ENCODE measurements at regions not wholly inside any gene's neighbourhood (a gene's known extent, or its start where the extent isn't known, plus 50 kb on each side); places are given as distances from the start of the nearest gene placed in this dataset.
A peak's percentile ranks its signal among the peaks of the same experiment; 100 is the strongest.

- peak; percentile 58 for DNase-seq (ENCODE audit: low read depth)
Observed at GRCh38 chr17:59451706-59452105, 113.7 kb upstream of the DHX40 start.

- DNase-seq (ENCODE audit: low read depth) = no peak
Observed at GRCh38 chr17:59454633-59455105, 110.7 kb upstream of the DHX40 start.

GRCh38 chr17:59456428-59456827 lies 109.0 kb upstream of the DHX40 start:
- no peak for DNase-seq (ENCODE audit: low read depth)

- no peak for DNase-seq (ENCODE audit: low read depth)
Observed at GRCh38 chr17:59456923-59457615, 108.3 kb upstream of the DHX40 start.

- DNase-seq (ENCODE audit: low read depth) = no peak
Observed at GRCh38 chr17:59462385-59462784, 103.0 kb upstream of the DHX40 start.

GRCh38 chr17:59464246-59464645 lies 101.2 kb upstream of the DHX40 start:
- DNase-seq (ENCODE audit: low read depth) = no peak

GRCh38 chr17:59465949-59466307 lies 99.5 kb upstream of the DHX40 start:
- DNase-seq (ENCODE audit: low read depth) = no peak

- DNase-seq (ENCODE audit: low read depth) = no peak
Observed at GRCh38 chr17:59466946-59467801, 98.2 kb upstream of the DHX40 start.

- no peak for DNase-seq (ENCODE audit: low read depth)
Observed at GRCh38 chr17:59469786-59470485, 95.5 kb upstream of the DHX40 start.

- DNase-seq (ENCODE audit: low read depth) = no peak
Observed at GRCh38 chr17:59470624-59471297, 94.6 kb upstream of the DHX40 start.

- DNase-seq (ENCODE audit: low read depth) = no peak
Observed at GRCh38 chr17:59476413-59476812, 89.0 kb upstream of the DHX40 start.

GRCh38 chr17:59479141-59479540 lies 86.3 kb upstream of the DHX40 start:
- DNase-seq (ENCODE audit: low read depth) = no peak

GRCh38 chr17:59483860-59484259 lies 81.5 kb upstream of the DHX40 start:
- no peak for DNase-seq (ENCODE audit: low read depth)

GRCh38 chr17:59485015-59485414 lies 80.4 kb upstream of the DHX40 start:
- no peak for DNase-seq (ENCODE audit: low read depth)

GRCh38 chr17:59485946-59486345 lies 79.5 kb upstream of the DHX40 start:
- DNase-seq (ENCODE audit: low read depth) = no peak

GRCh38 chr17:59487161-59487873 lies 78.1 kb upstream of the DHX40 start:
- DNase-seq (ENCODE audit: low read depth) = peak; percentile 7

- DNase-seq (ENCODE audit: low read depth) = no peak
Observed at GRCh38 chr17:59488805-59489204, 76.6 kb upstream of the DHX40 start.

- peak; percentile 25 for DNase-seq (ENCODE audit: low read depth)
Observed at GRCh38 chr17:59490216-59490615, 75.2 kb upstream of the DHX40 start.

GRCh38 chr17:59491353-59492090 lies 73.9 kb upstream of the DHX40 start:
- DNase-seq (ENCODE audit: low read depth) = peak; percentile 32

GRCh38 chr17:59492091-59492451 lies 73.3 kb upstream of the DHX40 start:
- DNase-seq (ENCODE audit: low read depth) = no peak

GRCh38 chr17:59493867-59494266 lies 71.5 kb upstream of the DHX40 start:
- no peak for DNase-seq (ENCODE audit: low read depth)
